Nucleus accumbens (tissue), 56 donors: ENCODE measurements at regions not wholly inside any gene's neighbourhood (a gene's known extent, or its start where the extent isn't known, plus 50 kb on each side); places are given as distances from the start of the nearest gene placed in this dataset.
"Not testable (repeated sequence)": the region's sequence is repeated elsewhere in the genome, so short reads cannot be mapped to it uniquely, and the experiment has no call there.

Source experiments
- DNase-seq, 56 donors: peaks; one replicate each; lab custom pipeline; 2025; lab: John Stamatoyannopoulos, UW

DNA sequence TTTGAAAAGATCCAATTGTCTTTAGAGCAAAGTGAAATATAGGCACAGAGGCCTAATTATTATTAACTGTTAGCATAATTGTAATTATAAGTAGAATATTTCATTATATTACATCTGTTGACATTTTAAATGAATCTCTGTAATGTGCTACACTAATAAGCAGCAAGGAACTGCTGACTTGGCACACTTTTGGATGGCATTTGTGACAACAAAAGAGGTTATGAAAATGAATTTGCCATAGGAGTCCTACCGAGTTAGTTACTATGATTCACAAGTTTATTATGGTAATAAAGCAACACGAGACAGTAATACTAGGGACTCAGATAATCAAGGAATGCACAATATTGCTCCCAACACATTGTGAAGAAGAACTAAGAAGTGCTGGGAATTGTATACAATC is 213.8 kb upstream of the PCDH9 start:
- DNase-seq: no peak

DNA sequence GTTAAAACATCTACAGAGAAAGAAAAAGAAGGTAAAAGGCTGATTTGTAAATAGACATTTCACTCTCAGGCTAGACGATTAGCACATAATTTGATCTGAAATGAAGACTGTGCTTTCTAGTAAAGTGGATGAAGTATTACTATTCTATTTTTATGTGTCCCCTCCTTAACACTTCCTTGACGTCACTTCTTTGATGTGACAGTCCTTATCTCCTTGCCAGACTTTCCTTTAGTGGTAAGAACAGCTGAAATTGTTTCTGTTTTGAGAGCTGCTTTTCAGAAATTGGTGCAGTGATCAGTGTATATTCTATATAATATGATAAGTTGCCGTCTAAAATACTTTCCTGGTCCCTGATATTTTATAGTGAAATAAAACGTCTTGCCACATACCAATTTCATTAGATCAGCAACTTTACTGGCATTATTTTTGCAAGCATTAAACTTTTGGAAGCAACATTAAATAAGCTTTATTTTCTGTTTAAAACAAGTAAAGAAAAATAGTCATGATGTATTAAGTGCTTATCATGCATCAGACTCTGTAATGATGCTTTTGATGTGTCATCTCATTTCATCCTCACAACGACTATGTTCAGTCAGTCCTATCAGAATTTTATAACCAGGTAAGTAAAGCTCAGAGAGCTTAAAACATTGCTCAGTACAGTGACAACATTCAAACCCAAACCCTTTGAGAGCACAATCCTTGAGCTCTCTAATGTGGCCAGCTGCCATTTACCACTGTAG is 210.3 kb upstream of the PCDH9 start:
- DNase-seq: no peak

DNA sequence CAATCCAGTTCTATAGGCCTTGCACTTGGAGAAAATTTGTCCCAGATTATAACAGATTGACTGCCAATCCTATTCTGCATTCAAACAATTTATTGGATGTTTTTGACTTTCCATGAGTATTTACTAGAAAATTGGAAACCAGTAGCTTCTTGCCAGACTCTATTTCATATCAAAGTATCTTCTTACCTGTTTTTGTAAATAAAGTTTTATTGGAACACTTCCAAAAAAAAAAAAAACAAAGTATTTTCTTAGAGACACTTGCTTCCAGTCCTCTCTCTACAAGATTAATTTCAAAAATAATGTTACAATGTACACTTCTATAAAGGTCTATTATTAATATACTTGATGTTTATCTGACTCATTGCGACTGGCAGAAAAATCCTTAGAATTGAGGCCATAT is 209.2 kb upstream of the PCDH9 start:
- no peak for DNase-seq

DNA sequence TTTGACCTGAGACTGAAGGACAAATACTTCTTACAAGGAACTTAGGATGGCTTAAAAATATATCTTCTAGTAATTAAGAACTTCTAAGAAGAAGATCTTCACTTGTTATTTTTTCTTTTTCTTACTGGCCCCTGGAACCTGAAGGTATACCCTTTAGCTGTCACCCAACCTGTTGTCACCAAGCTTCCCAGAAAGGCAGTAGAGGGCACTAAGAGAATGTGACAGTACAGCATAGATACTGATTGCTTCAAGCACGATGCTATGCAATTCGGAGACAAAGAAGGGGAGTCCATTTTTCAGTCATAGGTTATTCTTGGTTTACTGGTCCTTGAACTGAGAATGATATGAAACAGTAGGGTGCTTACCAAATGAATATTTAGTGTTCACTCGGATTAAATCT is 208.3 kb upstream of the PCDH9 start:
- no peak for DNase-seq

DNA sequence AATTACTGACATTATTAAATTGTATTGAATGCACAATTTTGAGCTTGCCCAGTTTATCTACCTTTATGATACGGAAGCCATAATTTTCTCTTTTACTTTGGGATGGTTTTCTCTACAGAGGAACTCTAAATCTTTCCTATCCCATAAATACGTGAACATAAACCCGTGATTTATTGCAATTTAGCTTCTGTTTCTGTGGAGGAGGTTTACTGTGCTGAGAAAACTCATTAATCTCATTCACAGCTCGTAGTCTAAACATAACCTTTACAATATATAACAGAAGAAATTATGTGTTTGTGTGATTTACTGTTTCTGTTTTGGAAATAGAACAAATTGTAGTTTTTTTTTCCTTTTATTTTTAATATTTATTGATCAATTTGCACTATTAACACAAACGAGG is 207.1 kb upstream of the PCDH9 start:
- DNase-seq: no peak

DNA sequence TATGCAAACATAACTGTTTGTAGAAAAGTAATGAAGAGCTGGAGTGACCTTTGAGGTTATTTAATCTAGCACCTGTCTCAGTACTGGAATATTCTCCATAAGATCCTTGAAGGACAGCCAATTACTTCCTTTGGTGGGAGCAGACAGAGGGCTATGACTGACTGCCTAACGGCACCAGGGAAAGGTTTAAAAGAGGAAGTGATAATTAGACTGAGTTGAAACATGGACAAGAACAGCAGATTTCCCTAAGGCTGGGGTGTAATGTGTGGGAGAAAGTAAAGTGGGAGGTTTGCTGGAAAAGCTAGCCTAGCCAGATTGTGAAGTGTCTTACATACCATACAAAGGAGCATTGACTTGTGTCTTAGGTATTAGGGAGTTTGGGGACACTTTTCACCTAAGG is 191.3 kb upstream of the PCDH9 start:
- no peak for DNase-seq

DNA sequence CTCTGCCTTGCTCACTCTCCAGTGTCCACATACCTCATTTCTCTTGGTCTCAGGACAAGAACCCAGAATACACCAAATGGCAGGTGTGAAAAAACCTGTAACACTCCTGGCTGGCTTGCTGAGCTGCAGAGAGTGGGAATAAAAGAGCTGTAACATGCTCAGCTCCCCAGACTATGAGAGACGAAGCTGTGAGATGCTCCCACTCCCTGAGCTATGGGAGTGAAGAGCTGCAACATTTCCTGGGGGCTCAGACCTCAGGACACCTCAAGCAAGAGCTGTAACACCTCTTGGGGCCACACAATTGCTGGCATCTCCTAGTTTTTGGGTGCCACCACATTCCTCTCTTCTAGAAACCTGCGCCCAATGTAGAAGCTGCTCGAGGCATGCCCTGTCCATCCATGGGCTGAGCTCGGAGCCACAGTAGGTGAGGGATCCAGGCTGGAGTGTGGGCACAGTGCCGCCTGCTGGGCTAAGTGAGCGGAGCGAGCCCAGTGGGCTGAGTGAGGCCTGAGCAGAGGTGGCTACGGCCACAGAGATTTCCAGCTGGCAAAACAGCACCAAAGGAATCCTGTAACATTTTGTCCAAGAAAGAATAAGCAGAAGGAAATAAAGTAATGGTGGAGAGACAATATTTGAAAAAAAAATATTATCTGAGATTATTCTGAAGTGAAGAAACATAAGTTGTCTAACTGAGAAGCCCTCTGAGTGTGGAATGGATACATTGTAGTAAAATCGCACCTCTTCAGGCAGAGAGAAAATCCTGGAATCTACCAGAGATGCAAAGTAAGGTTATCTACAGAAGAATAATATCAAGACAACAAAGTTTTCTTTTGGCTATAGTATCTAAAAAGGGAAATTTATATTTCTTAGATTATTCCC is 186.2 kb upstream of the PCDH9 start:
- DNase-seq: peak in 1 of 56 donors; percentile 4

DNA sequence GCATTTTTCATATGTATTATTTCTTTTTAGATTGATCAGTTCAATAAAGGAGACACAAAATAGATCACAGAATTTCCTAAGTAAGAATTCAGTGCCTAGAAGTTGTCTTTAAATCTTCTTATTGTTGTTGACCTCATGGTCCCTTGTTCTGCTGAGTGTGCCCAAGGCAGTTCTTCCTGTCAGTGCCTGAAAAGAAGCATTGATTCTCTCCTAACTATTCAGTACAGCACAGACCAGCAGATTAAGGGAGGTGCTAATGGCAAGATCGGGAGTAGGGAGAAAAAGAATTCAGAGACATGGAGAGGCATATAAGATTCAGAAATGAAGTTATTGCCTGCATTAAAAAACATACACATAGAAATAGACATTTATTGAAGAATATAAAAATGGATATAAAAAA is 180.5 kb upstream of the PCDH9 start:
- no peak for DNase-seq

DNA sequence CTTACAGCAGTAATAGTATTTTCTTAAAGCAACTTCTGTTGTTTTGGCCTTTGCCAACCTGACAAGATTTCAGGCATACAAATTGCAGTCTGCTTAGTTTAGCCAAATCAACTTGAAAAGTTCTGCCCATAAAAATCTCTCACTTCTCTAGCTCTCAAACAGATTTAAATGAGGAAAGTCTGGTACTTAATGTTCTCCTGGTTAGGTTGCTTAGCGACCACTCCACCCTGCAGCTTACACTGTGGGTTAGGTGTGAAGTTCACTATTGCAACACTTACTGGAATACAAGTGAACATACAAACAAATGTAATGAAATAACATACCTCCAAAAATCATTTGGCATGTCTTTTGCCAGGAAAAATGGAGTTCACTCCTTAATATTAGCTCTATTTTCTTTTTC is 178.7 kb upstream of the PCDH9 start:
- peak in 2 of 56 donors; percentile 1 to 2 for DNase-seq

DNA sequence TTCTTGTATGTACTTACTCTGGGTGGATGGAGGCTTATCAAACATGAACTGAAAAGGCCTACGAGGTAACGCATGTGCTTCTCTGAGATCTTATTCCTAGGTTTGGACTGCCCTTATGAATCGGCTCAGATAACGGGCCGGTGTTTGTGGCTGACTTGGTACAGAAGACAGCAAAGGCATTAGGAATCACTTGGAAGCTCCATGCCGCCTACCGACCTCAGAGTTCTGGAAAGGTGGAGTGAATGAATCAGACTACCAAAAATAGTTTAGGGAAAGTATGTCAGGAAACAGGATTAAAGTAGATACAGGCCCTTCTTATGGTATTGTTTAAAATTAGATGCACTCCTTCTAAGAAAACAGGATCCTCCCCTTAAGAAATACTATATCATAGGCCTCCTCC is 172.4 kb upstream of the PCDH9 start:
- peak in 9 of 56 donors; percentile 1 to 23 (median 5) for DNase-seq

DNA sequence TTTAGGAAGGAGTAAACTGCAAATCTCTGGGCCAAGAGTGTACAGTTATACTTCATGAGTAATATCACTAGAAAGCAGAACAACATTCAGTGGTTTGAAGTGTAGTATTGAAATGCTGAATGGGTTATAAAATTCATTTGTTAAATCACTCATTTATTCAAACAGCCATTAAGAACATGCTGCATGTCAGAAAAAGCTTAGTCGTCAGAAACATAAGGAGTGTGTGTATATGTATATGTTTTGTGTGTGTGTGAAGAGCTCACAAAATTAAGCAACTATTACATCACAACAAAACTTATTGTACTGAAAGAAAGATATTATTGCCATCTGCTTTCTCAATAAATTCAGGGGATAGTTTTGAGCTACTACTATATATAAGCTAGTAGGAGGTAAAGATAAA is 165.4 kb upstream of the PCDH9 start:
- no peak for DNase-seq

DNA sequence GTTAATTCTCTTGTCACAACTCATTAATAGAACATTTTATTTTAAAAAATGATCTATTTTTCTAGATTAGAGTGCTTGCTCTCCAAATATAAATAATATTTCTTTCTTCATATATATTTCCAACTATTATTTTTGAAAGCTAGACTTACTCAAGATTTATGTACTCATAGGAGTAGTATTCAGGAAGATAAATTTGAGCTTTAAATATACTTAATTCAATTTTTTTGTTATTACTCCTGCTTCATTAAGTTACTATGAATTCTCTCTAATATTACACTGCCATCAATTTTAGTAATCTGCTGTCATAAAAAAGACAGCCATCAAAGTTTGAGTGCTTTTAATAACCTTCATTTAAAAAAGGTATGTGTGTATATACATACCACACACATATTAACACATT is 161.9 kb upstream of the PCDH9 start:
- DNase-seq: no peak

DNA sequence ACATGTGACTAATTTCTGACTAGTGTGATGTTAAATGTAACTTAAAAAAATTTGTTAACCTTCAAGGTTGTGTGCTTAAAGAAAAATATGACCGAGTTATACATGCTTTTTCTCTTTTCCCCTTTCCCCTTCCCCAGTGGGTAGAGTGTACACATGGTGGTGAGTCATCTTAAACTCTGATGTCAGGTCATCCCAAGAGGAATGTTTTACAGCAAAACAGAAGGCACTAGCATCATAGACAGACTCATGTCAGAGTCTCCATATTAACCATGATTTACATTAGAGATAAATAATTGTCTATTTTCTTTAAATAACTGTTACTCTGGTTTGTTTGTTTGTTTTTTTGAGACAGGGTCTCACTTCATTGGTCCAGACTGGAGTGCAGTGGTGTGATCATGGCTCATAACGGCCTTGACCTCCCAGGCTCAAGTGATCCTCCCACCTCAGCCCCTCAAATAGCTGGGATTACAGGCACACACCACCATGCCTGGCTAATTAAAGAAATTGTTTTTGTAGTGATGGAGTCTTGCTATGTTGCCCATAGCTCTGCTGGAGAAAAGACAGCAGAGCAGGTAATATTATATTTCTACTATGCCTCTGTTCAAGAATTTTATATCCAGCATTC is 160.4 kb upstream of the PCDH9 start:
- DNase-seq: no peak

DNA sequence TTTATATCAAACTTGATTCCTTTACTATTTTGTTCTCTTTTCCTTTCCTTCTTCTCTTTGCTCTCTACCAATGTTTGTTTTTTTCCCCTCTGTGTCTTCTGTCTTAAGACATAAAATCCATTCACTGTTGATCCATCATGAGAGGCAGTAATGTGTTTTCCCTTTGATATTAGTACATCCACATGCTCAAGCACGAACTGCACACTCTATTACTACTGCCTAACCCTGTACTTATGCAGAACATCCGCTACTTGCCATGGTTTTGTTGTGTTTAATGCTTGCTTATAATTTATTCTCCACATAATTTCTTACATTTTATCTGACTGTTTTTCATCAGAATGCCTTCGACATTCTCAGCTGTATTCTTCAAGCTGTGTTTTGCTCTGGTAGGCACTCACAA is 159.0 kb upstream of the PCDH9 start:
- no peak for DNase-seq

DNA sequence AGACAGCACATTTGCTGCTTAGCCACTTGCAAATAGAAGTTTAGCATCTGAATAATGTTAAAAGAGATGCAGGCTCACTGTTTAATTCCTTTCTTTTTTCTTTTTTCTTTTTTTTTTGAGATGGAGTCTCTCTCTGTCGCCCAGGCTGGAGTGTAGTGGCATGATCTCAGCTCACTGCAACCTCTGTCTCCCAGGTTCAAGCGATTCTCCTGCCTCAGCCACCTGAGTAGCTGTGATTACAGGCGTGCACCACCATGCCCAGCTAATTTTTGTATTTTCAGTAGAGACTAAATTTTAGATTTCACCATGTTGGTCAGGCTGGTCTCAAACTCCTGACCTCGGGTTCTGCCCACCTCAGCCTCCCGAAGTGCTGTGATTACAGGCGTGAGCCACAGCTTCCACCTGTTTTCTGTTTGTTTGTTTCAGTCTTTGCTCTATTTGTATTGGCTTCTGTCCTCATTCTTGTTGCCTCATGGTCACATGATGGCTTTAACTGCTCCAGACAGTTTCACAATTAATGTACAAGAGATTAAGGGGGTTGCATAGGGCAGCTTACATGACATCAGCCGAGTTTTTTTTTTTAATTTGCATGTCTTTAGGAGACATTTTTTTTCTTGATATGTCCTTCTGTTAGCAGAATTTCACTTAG is 153.1 kb upstream of the PCDH9 start:
- DNase-seq: not testable (repeated sequence)

DNA sequence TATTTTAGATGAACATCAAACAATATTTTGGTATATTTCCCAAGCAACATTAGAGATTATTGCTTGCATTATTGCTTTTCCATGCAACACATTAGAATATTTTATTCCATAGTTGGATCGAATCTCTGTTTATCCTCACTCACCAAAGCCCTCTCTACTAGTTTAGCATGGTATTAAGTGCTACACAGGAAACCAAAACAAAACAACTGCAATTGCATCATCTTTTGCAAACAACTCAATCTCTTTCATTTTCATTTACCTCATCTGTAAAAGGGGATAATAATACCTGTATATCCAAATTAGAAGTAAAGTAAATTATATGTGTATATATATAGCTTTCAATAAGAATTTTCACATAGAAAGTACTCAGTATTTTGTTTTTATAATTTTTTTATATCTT is 147.8 kb upstream of the PCDH9 start:
- DNase-seq: no peak

DNA sequence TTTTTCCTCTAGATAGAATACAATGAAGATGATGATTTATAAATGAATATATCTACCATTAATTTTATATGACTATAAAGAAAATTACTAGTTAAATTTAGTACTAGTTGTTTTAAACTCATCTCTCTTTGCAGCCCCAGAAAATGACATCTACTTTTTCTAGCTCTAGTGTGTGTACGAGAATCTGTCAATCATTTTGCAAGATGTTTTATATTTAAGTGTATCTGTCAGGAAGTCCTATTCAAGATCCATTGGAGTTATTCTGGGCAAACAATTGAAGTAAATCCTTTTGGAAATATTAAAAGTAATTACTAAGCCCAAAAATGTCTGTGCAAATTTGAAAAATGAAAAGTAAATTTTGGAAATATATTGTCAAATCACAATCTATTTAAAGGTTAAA is 144.3 kb upstream of the PCDH9 start:
- no peak for DNase-seq

DNA sequence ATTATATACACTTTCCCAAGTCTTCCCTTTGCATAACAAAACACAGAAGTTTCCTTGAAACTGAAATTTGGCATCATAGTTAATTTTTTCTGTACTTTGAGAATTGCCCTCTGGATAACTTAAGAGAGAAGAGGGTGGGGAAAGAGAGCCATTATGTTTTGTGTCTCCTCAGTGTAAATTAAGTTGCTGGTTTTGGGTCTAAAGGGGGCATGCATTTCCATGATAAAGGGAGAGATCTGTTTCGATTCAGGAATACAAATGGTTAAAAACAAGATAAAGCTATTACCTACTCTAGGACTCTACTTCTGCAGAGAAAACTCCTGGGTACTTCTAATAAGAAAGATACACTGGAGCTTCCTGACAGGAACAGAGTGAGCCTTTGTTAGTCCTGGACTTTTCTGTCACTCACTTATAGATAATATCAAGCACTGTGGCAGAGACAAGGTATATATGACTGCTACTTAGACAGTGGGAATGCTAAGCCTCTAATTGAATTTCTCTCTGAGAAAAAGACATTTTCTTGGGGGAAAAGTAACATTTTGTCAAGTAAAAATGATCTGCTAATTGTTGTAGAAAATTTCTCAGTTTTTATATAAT is 142.8 kb upstream of the PCDH9 start:
- no peak for DNase-seq

DNA sequence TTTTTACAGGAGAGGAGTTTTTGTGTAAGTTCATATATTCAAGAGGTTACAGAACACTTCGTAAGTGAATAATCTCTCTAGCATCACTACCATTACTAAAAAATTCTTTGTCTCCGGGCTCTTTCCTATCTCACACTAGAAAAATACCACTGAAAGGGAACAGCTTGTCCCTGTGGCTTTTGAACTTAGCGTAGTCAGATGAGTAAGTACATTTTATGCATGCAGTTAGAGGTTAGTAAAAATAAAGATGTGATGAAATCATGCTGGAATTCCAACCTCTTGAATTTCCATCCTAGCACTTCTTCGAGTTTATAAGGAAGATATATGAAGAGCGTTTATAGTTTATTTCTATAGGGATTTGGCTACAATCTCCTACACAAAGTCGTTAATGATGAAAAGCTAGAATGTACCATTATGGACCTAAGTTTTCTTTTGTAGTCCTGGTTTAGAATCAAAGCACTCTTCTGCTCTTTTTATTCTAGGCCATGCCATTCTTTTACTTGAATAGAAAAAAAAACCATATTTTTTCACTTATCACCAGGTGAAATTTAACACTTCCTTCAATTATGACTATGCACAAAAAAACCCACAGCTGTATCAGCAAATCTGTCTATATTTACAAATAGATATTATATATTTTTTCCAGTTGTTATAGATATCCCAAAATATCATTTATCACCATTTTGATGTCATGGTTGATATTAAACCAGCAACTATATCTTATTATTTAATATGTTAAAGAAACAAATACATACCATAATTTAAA is 139.9 kb upstream of the PCDH9 start:
- no peak for DNase-seq

DNA sequence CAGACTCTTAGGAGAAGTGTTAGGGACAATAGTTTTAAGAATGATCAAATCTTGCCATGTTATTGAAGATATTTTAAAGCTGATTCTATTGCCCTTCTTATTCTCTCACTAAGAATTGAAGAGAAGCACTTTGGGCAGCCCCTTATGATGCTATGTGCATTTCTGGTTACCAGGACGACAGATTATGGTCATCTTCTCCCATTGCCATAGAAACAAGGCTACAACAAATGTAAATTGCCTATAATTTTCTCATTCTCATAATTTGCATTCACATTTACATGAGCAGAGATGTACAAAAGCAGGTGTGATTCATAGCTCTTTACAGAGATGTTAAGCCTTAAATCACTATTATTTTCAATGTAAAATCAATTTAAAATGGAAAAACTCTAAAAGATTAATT is 137.3 kb upstream of the PCDH9 start:
- DNase-seq: no peak
